ENCODE measurements at regions not wholly inside any gene's neighbourhood (a gene's known extent, or its start where the extent isn't known, plus 50 kb on each side); places are given as distances from the start of the nearest gene placed in this dataset.

- no peaks in the 10 kb centered on the region for H3K27me3 ChIP-seq
- no peak for TF ChIP-seq CTCF (IDR thresholded peaks at IDR 0.05)
- no peak overlapping the region for H3K4me3 ChIP-seq
- H3K9me3 ChIP-seq, result no peaks in the 10 kb centered on the region
- intact Hi-C loops (cut with DNase I), result no loop called here
- no peaks in the 10 kb centered on the region for H3K4me1 ChIP-seq
- DNase-seq (ENCODE audit: low spot score in 2 of 2), result no peak
- no peak overlapping the region for H3K27ac ChIP-seq
- no peaks in the 10 kb centered on the region for H3K36me3 ChIP-seq
These were observed 54.6 kb upstream of the ACSF3 start for GRCh38 chr16:89038811-89039735.

- Histone ChIP-seq H3K27me3 (no peaks in the 10 kb centered on the region), H3K4me1 (no peaks in the 10 kb centered on the region), H3K9me3 (no peaks in the 10 kb centered on the region), H3K27ac (no peak overlapping the region), H3K4me3 (no peak overlapping the region), H3K36me3 (no peaks in the 10 kb centered on the region)
- TF ChIP-seq CTCF (IDR thresholded peaks at IDR 0.05), result no peak
- intact Hi-C loops (cut with DNase I), result no loop called here
- DNase-seq (ENCODE audit: low spot score in 2 of 2), result no peak
These were observed 53.9 kb upstream of the ACSF3 start for GRCh38 chr16:89039756-89040155.

- H3K4me3 ChIP-seq, result no peak overlapping the region
- no peak overlapping the region for H3K27ac ChIP-seq
- no peak for TF ChIP-seq CTCF (IDR thresholded peaks at IDR 0.05)
- no peak for DNase-seq (ENCODE audit: low spot score in 2 of 2)
- H3K36me3 ChIP-seq, result no peaks in the 10 kb centered on the region
- H3K4me1 ChIP-seq, result no peaks in the 10 kb centered on the region
- H3K9me3 ChIP-seq, result no peaks in the 10 kb centered on the region
- intact Hi-C loops (cut with DNase I), result no loop called here
- H3K27me3 ChIP-seq, result no peaks in the 10 kb centered on the region
These were observed 53.3 kb upstream of the ACSF3 start for GRCh38 chr16:89040391-89040790.

GRCh38 chr16:89040861-89041570, 52.6 kb upstream of the ACSF3 start:
- Histone ChIP-seq H3K36me3 (no peaks in the 10 kb centered on the region), H3K4me3 (no peak overlapping the region), H3K9me3 (no peaks in the 10 kb centered on the region), H3K27me3 (no peaks in the 10 kb centered on the region), H3K27ac (no peak overlapping the region), H3K4me1 (no peaks in the 10 kb centered on the region)
- DNase-seq (ENCODE audit: low spot score in 2 of 2), result no peak
- TF ChIP-seq CTCF (IDR thresholded peaks at IDR 0.05), result no peak
- intact Hi-C loops (cut with DNase I), result no loop called here

- TF ChIP-seq CTCF (IDR thresholded peaks at IDR 0.05), result no peak
- H3K4me3 ChIP-seq, result no peak overlapping the region
- no peaks in the 10 kb centered on the region for H3K27me3 ChIP-seq
- H3K9me3 ChIP-seq, result no peaks in the 10 kb centered on the region
- no peaks in the 10 kb centered on the region for H3K4me1 ChIP-seq
- H3K36me3 ChIP-seq, result no peaks in the 10 kb centered on the region
- H3K27ac ChIP-seq, result no peak overlapping the region
- no peak for DNase-seq (ENCODE audit: low spot score in 2 of 2)
- intact Hi-C loops (cut with DNase I), result no loop called here
These were observed 51.8 kb upstream of the ACSF3 start for GRCh38 chr16:89041571-89042481.

Measured in ascending aorta (tissue), 2 donors.